PC-9 (cell line): ENCODE measurements at regions not wholly inside any gene's neighbourhood (a gene's known extent, or its start where the extent isn't known, plus 50 kb on each side); places are given as distances from the start of the nearest gene placed in this dataset.

ENCODE experiments used
- EZH2 ChIP-seq: fragments of 200-600 bp; sonication (generic); IDR thresholded peaks from 2 replicates; pipeline ENCODE4 v1.8.0; 2017; ENCODE audit warnings: antibody characterized with exemption, low read depth
- TF ChIP-seq, protein P1 (sequence below): fragments of 200-600 bp; sonication (generic); conservative IDR thresholded peaks from 2 replicates; pipeline ENCODE4 v1.6.1; 2017; ENCODE audit warnings: mixed run types, antibody characterized with exemption, mild to moderate bottlenecking, moderate library complexity

DNA sequence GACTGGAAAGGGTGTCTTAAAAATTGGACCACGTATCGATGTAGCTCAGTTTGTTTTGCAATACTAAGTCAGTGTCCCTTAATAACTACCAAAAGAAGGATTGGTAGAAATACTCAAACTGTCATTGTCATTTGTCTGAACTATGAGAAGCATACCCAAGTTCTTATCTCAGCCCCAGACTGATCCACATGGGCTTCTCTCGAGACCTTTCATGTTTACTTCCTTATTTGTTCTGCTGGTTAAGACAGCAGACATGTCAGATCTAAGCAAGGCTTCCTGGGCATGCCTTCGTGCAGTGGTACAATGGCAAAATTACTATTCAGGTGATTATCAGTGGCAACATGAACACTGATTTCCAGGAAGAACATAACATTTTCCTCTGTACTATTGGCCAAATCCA, 211.1 kb upstream of the PHACTR1 start:
- TF ChIP-seq EZH2: no peak
- TF ChIP-seq, protein P1, sequence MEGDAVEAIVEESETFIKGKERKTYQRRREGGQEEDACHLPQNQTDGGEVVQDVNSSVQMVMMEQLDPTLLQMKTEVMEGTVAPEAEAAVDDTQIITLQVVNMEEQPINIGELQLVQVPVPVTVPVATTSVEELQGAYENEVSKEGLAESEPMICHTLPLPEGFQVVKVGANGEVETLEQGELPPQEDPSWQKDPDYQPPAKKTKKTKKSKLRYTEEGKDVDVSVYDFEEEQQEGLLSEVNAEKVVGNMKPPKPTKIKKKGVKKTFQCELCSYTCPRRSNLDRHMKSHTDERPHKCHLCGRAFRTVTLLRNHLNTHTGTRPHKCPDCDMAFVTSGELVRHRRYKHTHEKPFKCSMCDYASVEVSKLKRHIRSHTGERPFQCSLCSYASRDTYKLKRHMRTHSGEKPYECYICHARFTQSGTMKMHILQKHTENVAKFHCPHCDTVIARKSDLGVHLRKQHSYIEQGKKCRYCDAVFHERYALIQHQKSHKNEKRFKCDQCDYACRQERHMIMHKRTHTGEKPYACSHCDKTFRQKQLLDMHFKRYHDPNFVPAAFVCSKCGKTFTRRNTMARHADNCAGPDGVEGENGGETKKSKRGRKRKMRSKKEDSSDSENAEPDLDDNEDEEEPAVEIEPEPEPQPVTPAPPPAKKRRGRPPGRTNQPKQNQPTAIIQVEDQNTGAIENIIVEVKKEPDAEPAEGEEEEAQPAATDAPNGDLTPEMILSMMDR: no peak
